SK-N-SH (cell line): ENCODE measurements at regions not wholly inside any gene's neighbourhood (a gene's known extent, or its start where the extent isn't known, plus 50 kb on each side); places are given as distances from the start of the nearest gene placed in this dataset.

ENCODE experiments used
- CTCF ChIA-PET: fragments of 300-600, 350-600 bp; formaldehyde crosslinking; extraction: SDS; loops from one replicate; lab custom pipeline; 2021; lab: Yijun Ruan, JAX
- POLR2A ChIA-PET: fragments of 350-600 bp; sonication (Branson Sonifier 250); formaldehyde crosslinking; extraction: SDS; loops from one replicate; lab custom pipeline; 2020; ENCODE audit warnings: antibody characterized with exemption, inconsistent platforms; lab: Yijun Ruan, JAX
- DNase-seq: peaks from one replicate; pipeline ENCODE4 v3.0.0; 2012
- H2AFZ ChIP-seq: fragments of 200-600 bp; sonication (generic); 2 replicates; pipeline ENCODE4 v1.8.1; 2016; ENCODE audit warnings: antibody characterized with exemption, mild to moderate bottlenecking, low read depth
- H3F3A ChIP-seq: fragments of 200-600 bp; sonication (generic); replicated peaks from 2 replicates; pipeline ENCODE3; 2016; ENCODE audit warnings: antibody characterized with exemption, mild to moderate bottlenecking; ENCODE audit not compliant: insufficient read depth
- H3K27ac ChIP-seq, 2 experiments: fragments of 200-500 bp in 1 of 2; fragments of 200-600 bp in 1 of 2; sonication (Bioruptor generic) in 1 of 2; sonication (generic), shearing (Covaris generic) in 1 of 2; 2 replicates each; pipeline versions ENCODE4 v1.5.1 to v1.6.1; 2014 to 2016; ENCODE audit warnings: low read depth in 2 of 2, inconsistent platforms in 1 of 2, low read length in 1 of 2, mild to moderate bottlenecking in 1 of 2, mixed read lengths in 1 of 2
- H3K27me3 ChIP-seq: fragments of 200-600 bp; sonication (generic), shearing (Covaris generic); 2 replicates; pipeline ENCODE4 v1.6.1; 2016; ENCODE audit warnings: mixed run types; ENCODE audit not compliant: insufficient read depth
- H3K36me3 ChIP-seq, 2 experiments: fragments of 200-500 bp in 1 of 2; fragments of 200-600 bp in 1 of 2; sonication (Bioruptor generic) in 1 of 2; sonication (generic) in 1 of 2; replicated peaks in 1 of 2; 2 replicates each; pipeline versions ENCODE3 to v1.5.1; 2014 to 2016; ENCODE audit warnings: low read length in 1 of 2, mild to moderate bottlenecking in 1 of 2; ENCODE audit not compliant: insufficient read depth in 2 of 2, control insufficient read depth in 1 of 2
- H3K4me1 ChIP-seq, 2 experiments: fragments of 200-500 bp in 1 of 2; fragments of 200-600 bp in 1 of 2; sonication (Bioruptor generic) in 1 of 2; sonication (generic), shearing (Covaris generic) in 1 of 2; 2 replicates each; pipeline versions ENCODE4 v1.5.1 to v1.6.1; 2014 to 2016; ENCODE audit warnings: low read depth in 1 of 2, low read length in 1 of 2, mixed run types in 1 of 2; ENCODE audit not compliant: insufficient read depth in 2 of 2, control insufficient read depth in 1 of 2
- H3K4me2 ChIP-seq: fragments of 200-600 bp; sonication (generic), shearing (Covaris generic); 2 replicates; pipeline ENCODE4 v1.6.1; 2017; ENCODE audit warnings: mixed run types
- H3K4me3 ChIP-seq, 2 experiments: fragments of 200-500 bp in 1 of 2; fragments of 200-600 bp in 1 of 2; sonication (Bioruptor generic) in 1 of 2; sonication (generic), shearing (Covaris generic) in 1 of 2; 2 replicates each; pipeline versions ENCODE4 v1.5.1 to v1.8.1; 2014 to 2016; ENCODE audit warnings: low read depth in 2 of 2, inconsistent platforms in 1 of 2, low read length in 1 of 2, mild to moderate bottlenecking in 1 of 2, mixed read lengths in 1 of 2, moderate library complexity in 1 of 2
- H3K79me2 ChIP-seq: fragments of 200-600 bp; sonication (generic); 2 replicates; pipeline ENCODE4 v1.8.1; 2017; ENCODE audit warnings: mild to moderate bottlenecking; ENCODE audit not compliant: insufficient read depth
- H3K9ac ChIP-seq: fragments of 200-600 bp; sonication (generic); 2 replicates; pipeline ENCODE4 v1.6.1; 2017; ENCODE audit warnings: mixed run types
- H3K9me2 ChIP-seq: fragments of 200-600 bp; sonication (generic); 2 replicates; pipeline ENCODE4 v1.6.1; 2017; ENCODE audit warnings: mixed run types
- H3K9me3 ChIP-seq: fragments of 200-600 bp; sonication (generic); 2 replicates; pipeline ENCODE4 v1.6.1; 2017; ENCODE audit warnings: mixed run types, mild to moderate bottlenecking, moderate library complexity
- H4K20me1 ChIP-seq: fragments of 200-600 bp; sonication (generic); 2 replicates; pipeline ENCODE4 v1.6.1; 2017; ENCODE audit warnings: mild to moderate bottlenecking, mixed run types; ENCODE audit not compliant: insufficient read depth
- CHD2 ChIP-seq: fragments of 150-350 bp; IDR thresholded peaks from 2 replicates; pipeline ENCODE4 v1.6.1; 2018; ENCODE audit warnings: low read length; ENCODE audit not compliant: partially characterized antibody
- FOXJ3 ChIP-seq: sonication (generic); formaldehyde crosslinking; IDR thresholded peaks from 2 replicates; pipeline ENCODE4 v1.5.1; 2020; ENCODE audit warnings: mild to moderate bottlenecking, missing genetic modification reagents
- GATA2 ChIP-seq: sonication (generic); formaldehyde crosslinking; IDR thresholded peaks from 2 replicates; pipeline ENCODE4 v1.5.0; 2020; ENCODE audit warnings: mild to moderate bottlenecking, missing genetic modification reagents
- JUND ChIP-seq: IDR thresholded peaks from 2 replicates; pipeline ENCODE4 v1.4.0; 2012
- MAX ChIP-seq: IDR thresholded peaks from 2 replicates; pipeline ENCODE4 v1.4.0; 2012; ENCODE audit warnings: low read depth
- NFIC ChIP-seq: IDR thresholded peaks from 2 replicates; pipeline ENCODE4 v1.4.0; 2012; ENCODE audit warnings: borderline replicate concordance
- POLR2AphosphoS5 ChIP-seq: IDR thresholded peaks from 2 replicates; pipeline ENCODE4 v1.6.1; 2012; ENCODE audit warnings: low read depth, low read length
- RAD21 ChIP-seq: IDR thresholded peaks from 2 replicates; pipeline ENCODE4 v1.6.1; 2012; ENCODE audit warnings: mild to moderate bottlenecking, low read length
- RCOR1 ChIP-seq: fragments of 150-350 bp; IDR thresholded peaks from 2 replicates; pipeline ENCODE4 v1.6.1; 2017; ENCODE audit warnings: antibody characterized with exemption, low read length
- RXRA ChIP-seq: IDR thresholded peaks from 2 replicates; pipeline ENCODE4 v1.4.0; 2012; ENCODE audit warnings: low read depth, mild to moderate bottlenecking, borderline replicate concordance
- SIN3A ChIP-seq: IDR thresholded peaks from 2 replicates; pipeline ENCODE4 v1.6.1; 2012; ENCODE audit warnings: low read depth, mild to moderate bottlenecking, low read length, moderate library complexity, borderline replicate concordance
- TAF1 ChIP-seq: IDR thresholded peaks from 2 replicates; pipeline ENCODE4 v1.6.1; 2012; ENCODE audit warnings: low read depth, mild to moderate bottlenecking, low read length, moderate library complexity, borderline replicate concordance
- TCF12 ChIP-seq: IDR thresholded peaks from 2 replicates; pipeline ENCODE4 v1.4.0; 2012
- TEAD4 ChIP-seq: IDR thresholded peaks from 2 replicates; pipeline ENCODE4 v1.4.0; 2012; ENCODE audit warnings: mild to moderate bottlenecking, borderline replicate concordance; ENCODE audit not compliant: insufficient read depth
- WGBS: methylation state at CpG from one replicate; pipeline ENCODE4 v1.1.6; 2017; ENCODE audit warnings: low lambda C conversion rate; 5-methylcytosine and 5-hydroxymethylcytosine counted together
- TF ChIP-seq, protein P1 (sequence below): IDR thresholded peaks from 2 replicates; pipeline ENCODE4 v1.4.0; 2012; ENCODE audit warnings: low read depth, borderline replicate concordance
- TF ChIP-seq, protein P2 (sequence below): IDR thresholded peaks from 2 replicates; pipeline ENCODE4; 2012
- TF ChIP-seq, protein P3 (sequence below): fragments of 150-350 bp; IDR thresholded peaks from 2 replicates; pipeline ENCODE4 v1.6.1; 2017; ENCODE audit warnings: antibody characterized with exemption, low read length, low read depth, borderline replicate concordance

GRCh38 chr2:147197754-147198483 lies 646.9 kb upstream of the ACVR2A start:
- H3K4me3 ChIP-seq, result no peak overlapping the region
- DNase-seq, result no peak
- H3K79me2 ChIP-seq, result no peaks in the 10 kb centered on the region
- no peak overlapping the region for H3K4me2 ChIP-seq
- H3K9ac ChIP-seq, result no peak overlapping the region
- CTCF ChIA-PET, result no interaction called here
- no peaks in the 10 kb centered on the region for H3K27me3 ChIP-seq
- no peaks in the 10 kb centered on the region for H3F3A ChIP-seq
- H3K9me2 ChIP-seq, result no peaks in the 10 kb centered on the region
- H2AFZ ChIP-seq, result no peak overlapping the region
- no peaks in the 10 kb centered on the region for H4K20me1 ChIP-seq
- TF ChIP-seq RXRA, result no peak
- no peak for TF ChIP-seq TCF12
- TF ChIP-seq NFIC, result no peak
- no peak for TF ChIP-seq CHD2
- no peak for TF ChIP-seq JUND
- no peak for TF ChIP-seq RCOR1
- TF ChIP-seq MAX, result no peak
- TF ChIP-seq, protein P1, sequence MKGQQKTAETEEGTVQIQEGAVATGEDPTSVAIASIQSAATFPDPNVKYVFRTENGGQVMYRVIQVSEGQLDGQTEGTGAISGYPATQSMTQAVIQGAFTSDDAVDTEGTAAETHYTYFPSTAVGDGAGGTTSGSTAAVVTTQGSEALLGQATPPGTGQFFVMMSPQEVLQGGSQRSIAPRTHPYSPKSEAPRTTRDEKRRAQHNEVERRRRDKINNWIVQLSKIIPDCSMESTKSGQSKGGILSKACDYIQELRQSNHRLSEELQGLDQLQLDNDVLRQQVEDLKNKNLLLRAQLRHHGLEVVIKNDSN, result no peak
- no peak for TF ChIP-seq POLR2AphosphoS5
- TF ChIP-seq SIN3A, result no peak
- TF ChIP-seq TAF1, result no peak
- TF ChIP-seq, protein P2, sequence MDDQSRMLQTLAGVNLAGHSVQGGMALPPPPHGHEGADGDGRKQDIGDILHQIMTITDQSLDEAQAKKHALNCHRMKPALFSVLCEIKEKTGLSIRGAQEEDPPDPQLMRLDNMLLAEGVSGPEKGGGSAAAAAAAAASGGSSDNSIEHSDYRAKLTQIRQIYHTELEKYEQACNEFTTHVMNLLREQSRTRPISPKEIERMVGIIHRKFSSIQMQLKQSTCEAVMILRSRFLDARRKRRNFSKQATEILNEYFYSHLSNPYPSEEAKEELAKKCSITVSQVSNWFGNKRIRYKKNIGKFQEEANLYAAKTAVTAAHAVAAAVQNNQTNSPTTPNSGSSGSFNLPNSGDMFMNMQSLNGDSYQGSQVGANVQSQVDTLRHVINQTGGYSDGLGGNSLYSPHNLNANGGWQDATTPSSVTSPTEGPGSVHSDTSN, result no peak
- no peak for TF ChIP-seq TEAD4
- TF ChIP-seq, protein P3, sequence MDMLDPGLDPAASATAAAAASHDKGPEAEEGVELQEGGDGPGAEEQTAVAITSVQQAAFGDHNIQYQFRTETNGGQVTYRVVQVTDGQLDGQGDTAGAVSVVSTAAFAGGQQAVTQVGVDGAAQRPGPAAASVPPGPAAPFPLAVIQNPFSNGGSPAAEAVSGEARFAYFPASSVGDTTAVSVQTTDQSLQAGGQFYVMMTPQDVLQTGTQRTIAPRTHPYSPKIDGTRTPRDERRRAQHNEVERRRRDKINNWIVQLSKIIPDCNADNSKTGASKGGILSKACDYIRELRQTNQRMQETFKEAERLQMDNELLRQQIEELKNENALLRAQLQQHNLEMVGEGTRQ, result no peak
- no peak for TF ChIP-seq RAD21
- no peak for TF ChIP-seq FOXJ3 (CRISPR knock-in tag)
- TF ChIP-seq GATA2 (CRISPR knock-in tag), result no peak
- no peaks in the 10 kb centered on the region for H3K9me3 ChIP-seq
- POLR2A ChIA-PET, result no interaction called here
- H3K27ac ChIP-seq, result no peak overlapping the region
- WGBS, result 15% methylated on average over 8 of the region's 8 CpGs
- H3K4me1 ChIP-seq, result peaks cover 0 to 3% of the 10 kb centered on the region in 2 experiments; a peak in 1 of 4 replicates
- no peaks in the 10 kb centered on the region for H3K36me3 ChIP-seq
